Gastrocnemius medialis (tissue), 4 donors: ENCODE measurements at regions not wholly inside any gene's neighbourhood (a gene's known extent, or its start where the extent isn't known, plus 50 kb on each side); places are given as distances from the start of the nearest gene placed in this dataset.
A peak's percentile ranks its signal among the peaks of the same experiment; 100 is the strongest.

ENCODE experiments used
- ATAC-seq, 2 donors: fragments of 150-250 bp; one replicate each; pipeline ENCODE4 v1.9.1; 2016
- DNase-seq, 2 donors: peaks; one replicate each; pipeline ENCODE4 v3.0.0-alpha.2; 2019
- H3K27ac ChIP-seq, 4 donors: fragments of 200-600 bp; sonication (generic); 1 replicate in 1 of 4; 2 replicates in 3 of 4; pipeline ENCODE4 v1.5.1; 2016 to 2018; ENCODE audit warnings: mild to moderate bottlenecking in 2 of 4, moderate library complexity in 1 of 4
- H3K27me3 ChIP-seq, 3 donors: fragments of 200-600 bp; sonication (generic) in 2 of 3; 1 replicate in 1 of 3; 2 replicates in 2 of 3; pipeline versions ENCODE4 v1.5.1 to v1.6.0; 2016 to 2019; ENCODE audit warnings: mild to moderate bottlenecking in 1 of 3, moderate library complexity in 1 of 3
- H3K36me3 ChIP-seq, 2 donors: fragments of 200-600 bp; sonication (generic) in 1 of 2; one replicate each; pipeline ENCODE4 v1.5.1; 2017 to 2018
- H3K4me1 ChIP-seq, 2 donors: fragments of 200-600 bp; sonication (generic) in 1 of 2; one replicate each; pipeline ENCODE4 v1.5.1; 2016 to 2017; ENCODE audit warnings: mild to moderate bottlenecking in 2 of 2
- H3K4me3 ChIP-seq, 4 donors: fragments of 200-600 bp; sonication (generic) in 3 of 4; 1 replicate in 1 of 4; 2 replicates in 3 of 4; pipeline ENCODE4 v1.5.1; 2016 to 2019; ENCODE audit warnings: mild to moderate bottlenecking in 2 of 4
- H3K9me3 ChIP-seq, 3 donors: fragments of 200-600 bp; sonication (generic) in 2 of 3; 1 replicate in 1 of 3; 2 replicates in 2 of 3; pipeline ENCODE4 v1.5.1; 2016 to 2019
- POLR2A ChIP-seq, 2 donors: fragments of 450-650 bp; IDR thresholded peaks; one replicate each; pipeline ENCODE4 v1.6.1; 2017; ENCODE audit warnings: antibody characterized with exemption in 2 of 2, mild to moderate bottlenecking in 2 of 2, moderate library complexity in 2 of 2
- in situ Hi-C, 4 donors: fragments of 200-750 bp; cut with MboI; loops; one replicate each; pipeline versions ENCODE4 v1.15.0 to v1.8.0; 2017; ENCODE audit warnings: low sequenced_read_pairs in 4 of 4
- intact Hi-C: fragments of 100-400 bp; cut with DNase I; formaldehyde crosslinking; loops from one replicate; pipeline ENCODE4 v1.15.1; 2023; ENCODE audit warnings: low total_unique reads
- TF ChIP-seq, protein P1 (sequence below), 5 experiments: fragments of 450-650 bp in 3 of 5; fragments of 200-600 bp in 2 of 5; sonication (generic) in 2 of 5; IDR thresholded peaks in 4 of 5; conservative IDR thresholded peaks in 1 of 5; 1 replicate in 4 of 5; 2 replicates in 1 of 5; pipeline ENCODE4 v1.5.1; 2016 to 2019; ENCODE audit warnings: antibody characterized with exemption in 5 of 5, mild to moderate bottlenecking in 3 of 5, moderate library complexity in 3 of 5

DNA sequence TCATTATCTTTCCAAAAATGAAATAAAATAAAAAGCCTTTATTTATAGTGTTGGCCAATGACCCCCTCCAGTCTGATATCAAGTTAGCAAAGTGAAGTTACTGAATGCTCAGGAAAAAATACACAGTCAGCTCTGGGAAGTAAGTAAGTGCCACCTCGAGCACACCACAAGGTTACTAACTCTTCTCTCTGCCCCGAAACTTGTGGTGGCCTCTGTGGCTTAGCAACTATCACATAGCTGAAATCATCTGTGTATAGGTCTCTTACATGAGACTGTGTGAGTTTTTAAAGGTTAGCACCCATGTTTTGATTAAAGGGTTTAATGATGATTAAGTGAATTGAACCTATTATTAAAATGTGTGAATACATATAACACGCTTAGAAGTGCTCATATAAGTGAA lies 161.4 kb upstream of the KLF4 start:
- no peaks in the 10 kb centered on the region for H3K9me3 ChIP-seq

DNA sequence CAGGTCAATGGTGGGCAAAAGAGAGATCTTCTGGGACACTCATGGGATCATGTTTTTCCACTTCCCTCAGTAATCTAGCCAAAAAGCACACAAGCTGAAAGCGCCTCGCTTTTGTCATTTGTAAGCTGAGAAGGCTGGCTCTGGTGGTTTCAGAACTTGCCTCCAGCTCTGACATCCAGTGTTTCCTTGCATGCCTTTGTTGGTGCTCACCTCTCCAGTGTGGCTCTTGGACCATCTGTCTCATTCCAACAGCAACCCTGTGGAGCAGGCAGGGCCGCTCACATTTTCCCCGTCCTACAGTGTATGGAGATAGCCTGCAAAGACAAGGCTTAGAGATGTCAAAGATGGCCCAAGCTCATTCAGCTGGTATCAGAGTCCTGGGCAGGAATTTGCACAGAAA lies 160.8 kb upstream of the KLF4 start:
- Histone ChIP-seq H3K27me3 (no peaks in the 10 kb centered on the region), H3K9me3 (no peaks in the 10 kb centered on the region), H3K4me3 (no peak overlapping the region), H3K27ac (no peak overlapping the region), H3K36me3 (no peaks in the 10 kb centered on the region), H3K4me1 (peaks cover 0 to 4% of the 10 kb centered on the region in 2 donors)
- no peak for DNase-seq
- in situ Hi-C loops (loop anchor here in 1 of 4 donors (25.0 kb wide), 1 partner anchor 88 kb away; no protein-coding TSS in a partner anchor), intact Hi-C loops (no loop called here)
- peak in 1 of 2 donors; percentile 74 for ATAC-seq
- no peak for TF ChIP-seq POLR2A (IDR thresholded peaks at IDR 0.05)
- TF ChIP-seq, protein P1, sequence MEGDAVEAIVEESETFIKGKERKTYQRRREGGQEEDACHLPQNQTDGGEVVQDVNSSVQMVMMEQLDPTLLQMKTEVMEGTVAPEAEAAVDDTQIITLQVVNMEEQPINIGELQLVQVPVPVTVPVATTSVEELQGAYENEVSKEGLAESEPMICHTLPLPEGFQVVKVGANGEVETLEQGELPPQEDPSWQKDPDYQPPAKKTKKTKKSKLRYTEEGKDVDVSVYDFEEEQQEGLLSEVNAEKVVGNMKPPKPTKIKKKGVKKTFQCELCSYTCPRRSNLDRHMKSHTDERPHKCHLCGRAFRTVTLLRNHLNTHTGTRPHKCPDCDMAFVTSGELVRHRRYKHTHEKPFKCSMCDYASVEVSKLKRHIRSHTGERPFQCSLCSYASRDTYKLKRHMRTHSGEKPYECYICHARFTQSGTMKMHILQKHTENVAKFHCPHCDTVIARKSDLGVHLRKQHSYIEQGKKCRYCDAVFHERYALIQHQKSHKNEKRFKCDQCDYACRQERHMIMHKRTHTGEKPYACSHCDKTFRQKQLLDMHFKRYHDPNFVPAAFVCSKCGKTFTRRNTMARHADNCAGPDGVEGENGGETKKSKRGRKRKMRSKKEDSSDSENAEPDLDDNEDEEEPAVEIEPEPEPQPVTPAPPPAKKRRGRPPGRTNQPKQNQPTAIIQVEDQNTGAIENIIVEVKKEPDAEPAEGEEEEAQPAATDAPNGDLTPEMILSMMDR (IDR thresholded peaks at IDR 0.05 in 4 of 5, conservative IDR thresholded peaks at IDR 0.05 in 1 of 5): no peak

More for the DNA sequence above, 161.4 kb upstream of the KLF4 start:
- ATAC-seq: no peak
- H3K27me3 ChIP-seq: no peaks in the 10 kb centered on the region
- no peak for TF ChIP-seq POLR2A (IDR thresholded peaks at IDR 0.05)
- TF ChIP-seq, protein P1 (IDR thresholded peaks at IDR 0.05 in 4 of 5, conservative IDR thresholded peaks at IDR 0.05 in 1 of 5): no peak
- no peak overlapping the region for H3K4me3 ChIP-seq
- H3K4me1 ChIP-seq: peaks cover 0 to 4% of the 10 kb centered on the region in 2 donors
- no peak overlapping the region for H3K27ac ChIP-seq
- in situ Hi-C loops: loop anchor here in 1 of 4 donors (25.0 kb wide), 1 partner anchor 89 kb away; no protein-coding TSS in a partner anchor
- DNase-seq: no peak
- intact Hi-C loops: no loop called here
- no peaks in the 10 kb centered on the region for H3K36me3 ChIP-seq

DNA sequence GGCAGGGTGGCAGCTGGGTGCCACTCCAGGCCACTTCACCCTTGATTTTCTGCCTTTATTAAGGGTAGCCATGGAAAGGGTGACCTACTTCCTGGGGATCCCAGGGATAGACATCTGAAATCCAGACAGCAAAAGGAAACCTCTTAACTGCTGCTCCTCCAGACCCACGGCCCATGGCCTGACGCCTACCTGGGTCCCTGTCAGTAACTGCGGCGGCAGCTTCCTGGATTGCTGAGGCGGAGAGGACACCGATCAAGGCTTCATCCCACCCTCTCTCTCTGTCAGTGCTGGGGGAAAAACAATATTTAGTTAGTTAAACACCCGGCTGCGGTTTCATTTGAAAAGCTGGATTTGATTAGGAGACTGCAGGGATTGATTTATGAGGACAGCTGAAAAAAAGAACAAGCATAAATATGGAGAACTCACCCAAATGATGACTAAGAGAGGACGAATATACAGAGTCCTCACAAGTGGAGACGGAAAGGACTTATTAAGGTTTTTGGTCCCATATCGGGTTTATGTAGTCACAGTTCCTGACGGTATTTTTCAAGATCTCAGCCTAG lies 158.7 kb upstream of the KLF4 start:
- Histone ChIP-seq H3K9me3 (no peaks in the 10 kb centered on the region), H3K4me3 (no peak overlapping the region), H3K27me3 (no peaks in the 10 kb centered on the region), H3K36me3 (no peaks in the 10 kb centered on the region), H3K4me1 (no peaks in the 10 kb centered on the region), H3K27ac (no peak overlapping the region)
- in situ Hi-C loops (loop anchor here in 2 of 4 donors (25.0 kb wide), 2 partner anchors 161 to 414 kb away; partner anchors contain the start of gene KLF4 (in 1 of the 2)), intact Hi-C loops (no loop called here)
- ATAC-seq (no peak), DNase-seq (no peak)
- TF ChIP-seq, protein P1 (IDR thresholded peaks at IDR 0.05 in 4 of 5, conservative IDR thresholded peaks at IDR 0.05 in 1 of 5): no peak
- no peak for TF ChIP-seq POLR2A (IDR thresholded peaks at IDR 0.05)

DNA sequence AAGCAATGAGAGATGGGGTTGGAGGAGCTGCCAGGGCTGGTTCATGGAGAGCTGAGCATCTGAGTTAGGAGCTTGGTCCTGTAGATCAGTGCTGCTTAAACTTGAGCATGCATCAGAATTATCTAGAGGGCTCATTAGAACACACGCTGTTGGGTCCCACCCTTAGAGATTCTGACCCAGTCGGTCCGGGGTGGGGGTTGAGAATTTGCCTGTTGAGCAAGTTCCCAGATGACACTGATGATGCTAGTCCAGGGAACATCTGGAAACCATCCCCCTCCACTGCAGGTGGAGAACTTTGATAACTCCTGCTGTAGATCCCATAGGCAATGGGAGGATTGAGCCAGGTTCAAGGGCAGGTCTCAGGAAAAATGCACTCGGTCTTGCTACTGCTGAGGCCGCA lies 158.0 kb upstream of the KLF4 start:
- ATAC-seq: no peak
- intact Hi-C loops (no loop called here), in situ Hi-C loops (loop anchor here in 2 of 4 donors (25.0 kb wide), 2 partner anchors 160 to 415 kb away; partner anchors contain the start of gene KLF4 (in 1 of the 2))
- TF ChIP-seq, protein P1 (IDR thresholded peaks at IDR 0.05 in 4 of 5, conservative IDR thresholded peaks at IDR 0.05 in 1 of 5): no peak
- TF ChIP-seq POLR2A (IDR thresholded peaks at IDR 0.05): no peak
- no peak for DNase-seq
- Histone ChIP-seq H3K4me1 (no peaks in the 10 kb centered on the region), H3K27ac (no peak overlapping the region), H3K4me3 (no peak overlapping the region), H3K9me3 (no peaks in the 10 kb centered on the region), H3K36me3 (no peaks in the 10 kb centered on the region), H3K27me3 (no peaks in the 10 kb centered on the region)
